Liver (tissue), 3 donors: ENCODE measurements at regions not wholly inside any gene's neighbourhood (a gene's known extent, or its start where the extent isn't known, plus 50 kb on each side); places are given as distances from the start of the nearest gene placed in this dataset.

ENCODE experiments used
- ATF3 ChIP-seq: IDR thresholded peaks from 2 replicates; pipeline ENCODE4 v1.6.1; 2016; ENCODE audit warnings: antibody characterized with exemption
- CTCF ChIP-seq: fragments of 150-350 bp; IDR thresholded peaks from 2 replicates; pipeline ENCODE4 v1.5.1; 2017; ENCODE audit warnings: improper control_type of control experiment, low read depth, low read length; ENCODE audit not compliant: missing input control
- EGR1 ChIP-seq, 2 donors: IDR thresholded peaks; 2 replicates each; pipeline ENCODE4 v1.6.1; 2016 to 2018; ENCODE audit warnings: antibody characterized with exemption in 2 of 2, low read depth in 2 of 2
- JUND ChIP-seq, 2 donors: IDR thresholded peaks; 2 replicates each; pipeline ENCODE4 v1.6.1; 2016; ENCODE audit warnings: antibody characterized with exemption in 2 of 2
- MAX ChIP-seq: IDR thresholded peaks from 2 replicates; pipeline ENCODE4 v1.6.1; 2016; ENCODE audit warnings: antibody characterized with exemption
- RAD21 ChIP-seq, 2 donors: IDR thresholded peaks; 2 replicates each; pipeline ENCODE4 v1.6.1; 2016; ENCODE audit warnings: antibody characterized with exemption in 2 of 2, mild to moderate bottlenecking in 2 of 2
- REST ChIP-seq: IDR thresholded peaks from 2 replicates; pipeline ENCODE4 v1.6.1; 2016; ENCODE audit warnings: antibody characterized with exemption, mild to moderate bottlenecking
- SP1 ChIP-seq: IDR thresholded peaks from 2 replicates; pipeline ENCODE4 v1.6.1; 2018; ENCODE audit warnings: antibody characterized with exemption, mild to moderate bottlenecking
- YY1 ChIP-seq: IDR thresholded peaks from 2 replicates; pipeline ENCODE4 v1.6.1; 2016; ENCODE audit warnings: antibody characterized with exemption, mild to moderate bottlenecking
- donor health status: healthy.
- donor health status: healthy.

GRCh38 chr10:83617692-83618545 is 521.4 kb upstream of the GHITM start:
- no peak for TF ChIP-seq MAX
- TF ChIP-seq CTCF, result no peak
- no peak for TF ChIP-seq REST
- no peak for TF ChIP-seq YY1
- no peak for TF ChIP-seq ATF3
- TF ChIP-seq JUND (IDR thresholded peaks at IDR 0.05), result no peak
- no peak for TF ChIP-seq RAD21 (IDR thresholded peaks at IDR 0.05)
- TF ChIP-seq EGR1 (IDR thresholded peaks at IDR 0.05; ENCODE audit: low read depth in 2 of 2), result no peak
- no peak for TF ChIP-seq SP1
